Ovary (tissue), 7 donors: ENCODE measurements at regions not wholly inside any gene's neighbourhood (a gene's known extent, or its start where the extent isn't known, plus 50 kb on each side); places are given as distances from the start of the nearest gene placed in this dataset.

Experiments used
- DNase-seq, 5 donors: peaks; one replicate each; pipeline ENCODE4 v3.0.0-alpha.2; 2019 to 2020
- H3K27ac ChIP-seq, 2 donors: fragments of 200-600 bp; one replicate each; pipeline versions ENCODE4 v1.5.1 to v1.8.0; 2019 to 2022
- H3K27me3 ChIP-seq: fragments of 200-600 bp; one replicate; pipeline ENCODE4 v1.8.0; 2022
- H3K36me3 ChIP-seq: fragments of 200-600 bp; sonication (generic); one replicate; pipeline ENCODE4 v1.5.1; 2019
- H3K4me1 ChIP-seq: one replicate; pipeline ENCODE4 v1.8.1; 2013; ENCODE audit warnings: mild to moderate bottlenecking, moderate library complexity; ENCODE audit not compliant: insufficient read depth
- H3K4me3 ChIP-seq: fragments of 200-600 bp; sonication (generic); one replicate; pipeline ENCODE4 v1.5.1; 2017
- H3K9me3 ChIP-seq, 2 donors: fragments of 200-600 bp in 1 of 2; sonication (generic) in 1 of 2; one replicate each; pipeline versions ENCODE4 v1.5.1 to v1.8.1; 2013 to 2019; ENCODE audit warnings: mild to moderate bottlenecking in 1 of 2, moderate library complexity in 1 of 2
- EP300 ChIP-seq: sonication (generic); formaldehyde crosslinking; IDR thresholded peaks from one replicate; pipeline ENCODE4 v1.6.1; 2017; ENCODE audit warnings: antibody characterized with exemption
- POLR2A ChIP-seq: fragments of 450-650 bp; IDR thresholded peaks from one replicate; pipeline ENCODE4 v1.6.1; 2017; ENCODE audit warnings: antibody characterized with exemption, mild to moderate bottlenecking, moderate library complexity
- WGBS, 3 donors: extraction: QIAGEN DNeasy Blood & Tissue Kit in 1 of 3; methylation state at CpG; one replicate each; pipeline versions ENCODE4 v1.1.5 to v1.1.7; 2013 to 2017; 5-methylcytosine and 5-hydroxymethylcytosine counted together
- intact Hi-C, 4 donors: fragments of 100-400 bp; cut with DNase I; formaldehyde crosslinking; loops; one replicate each; pipeline versions ENCODE4 v1.11.0 to v1.15.1; 2022 to 2023
- TF ChIP-seq, protein P1 (sequence below), 3 donors: fragments of 450-650 bp in 2 of 3; fragments of 200-600 bp in 1 of 3; IDR thresholded peaks; one replicate each; pipeline versions ENCODE4 v1.5.1 to v1.8.0; 2016 to 2022; ENCODE audit warnings: antibody characterized with exemption in 3 of 3, mild to moderate bottlenecking in 1 of 3
- donor health status: DM: no; HTN: no; CAD: no; lungs with moderate emphysema.
- donor health status: DM: no; HTN: no; CAD: no.
- donor health status: Bipolar disorder and iron deficiency.
- donor health status: DM: no; HTN: no; CAD: no.
- donor health status: DM: yes; HTN: yes; CAD: no.

DNA sequence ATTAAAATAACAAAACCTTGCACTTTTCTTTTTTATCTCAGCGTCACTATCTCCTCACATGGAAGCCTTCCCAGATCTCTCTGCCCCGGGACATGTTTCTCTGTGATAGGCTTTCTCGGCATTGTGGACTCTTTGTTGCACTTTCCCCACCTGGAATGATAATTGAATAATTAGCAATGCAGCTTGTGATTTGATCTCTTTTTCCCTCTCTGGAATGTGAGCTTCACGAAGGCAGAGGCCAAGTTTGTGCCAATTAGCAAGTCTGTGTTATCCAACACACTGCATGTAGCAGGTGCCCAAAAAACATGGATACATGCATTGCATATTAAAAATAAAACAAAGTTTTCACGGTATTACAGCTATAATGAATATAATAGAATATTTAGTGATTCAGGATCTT, 431.2 kb downstream of the HAPSTR1 start:
- Histone ChIP-seq H3K4me3 (no peak overlapping the region), H3K9me3 (no peaks in the 10 kb centered on the region), H3K4me1 (no peaks in the 10 kb centered on the region), H3K27ac (no peak overlapping the region), H3K27me3 (no peaks in the 10 kb centered on the region), H3K36me3 (no peaks in the 10 kb centered on the region)
- intact Hi-C loops: no loop called here
- DNase-seq: no peak
- WGBS, 3 donors: 19 to 32% (median 30%) methylated on average over 5 of the region's 5 CpGs
- TF ChIP-seq POLR2A (no peak), EP300 (no peak)
- TF ChIP-seq, protein P1, sequence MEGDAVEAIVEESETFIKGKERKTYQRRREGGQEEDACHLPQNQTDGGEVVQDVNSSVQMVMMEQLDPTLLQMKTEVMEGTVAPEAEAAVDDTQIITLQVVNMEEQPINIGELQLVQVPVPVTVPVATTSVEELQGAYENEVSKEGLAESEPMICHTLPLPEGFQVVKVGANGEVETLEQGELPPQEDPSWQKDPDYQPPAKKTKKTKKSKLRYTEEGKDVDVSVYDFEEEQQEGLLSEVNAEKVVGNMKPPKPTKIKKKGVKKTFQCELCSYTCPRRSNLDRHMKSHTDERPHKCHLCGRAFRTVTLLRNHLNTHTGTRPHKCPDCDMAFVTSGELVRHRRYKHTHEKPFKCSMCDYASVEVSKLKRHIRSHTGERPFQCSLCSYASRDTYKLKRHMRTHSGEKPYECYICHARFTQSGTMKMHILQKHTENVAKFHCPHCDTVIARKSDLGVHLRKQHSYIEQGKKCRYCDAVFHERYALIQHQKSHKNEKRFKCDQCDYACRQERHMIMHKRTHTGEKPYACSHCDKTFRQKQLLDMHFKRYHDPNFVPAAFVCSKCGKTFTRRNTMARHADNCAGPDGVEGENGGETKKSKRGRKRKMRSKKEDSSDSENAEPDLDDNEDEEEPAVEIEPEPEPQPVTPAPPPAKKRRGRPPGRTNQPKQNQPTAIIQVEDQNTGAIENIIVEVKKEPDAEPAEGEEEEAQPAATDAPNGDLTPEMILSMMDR (IDR thresholded peaks at IDR 0.05): no peak

DNA sequence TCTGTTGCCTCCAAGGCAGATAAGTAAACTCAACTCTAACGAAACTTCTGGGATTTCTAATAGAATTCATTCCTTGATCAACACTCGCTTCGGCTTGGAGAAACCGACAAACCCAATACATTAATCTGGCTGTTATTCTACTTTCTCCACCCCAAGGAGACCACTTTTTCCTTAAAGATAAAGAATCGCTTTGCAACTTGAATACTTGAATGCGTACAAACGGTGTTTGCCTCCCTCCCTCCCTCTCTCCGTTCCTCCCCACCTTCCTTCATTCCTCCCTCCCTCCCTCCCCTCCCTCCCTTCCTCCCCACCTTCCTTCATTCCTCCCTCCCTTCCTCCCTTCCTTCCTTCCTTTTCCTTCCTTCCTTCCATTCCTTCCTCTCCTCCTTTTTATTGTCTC, 432.6 kb downstream of the HAPSTR1 start:
- Histone ChIP-seq H3K36me3 (no peaks in the 10 kb centered on the region), H3K4me1 (no peaks in the 10 kb centered on the region), H3K9me3 (no peaks in the 10 kb centered on the region), H3K27me3 (no peaks in the 10 kb centered on the region), H3K27ac (no peak overlapping the region), H3K4me3 (no peak overlapping the region)
- no peak for DNase-seq
- 65 to 81% (median 66%) methylated on average over 7 to 8 of the region's 8 CpGs for WGBS, 3 donors
- intact Hi-C loops: no loop called here
- TF ChIP-seq POLR2A (no peak), EP300 (no peak)
- TF ChIP-seq, protein P1 (IDR thresholded peaks at IDR 0.05): no peak

DNA sequence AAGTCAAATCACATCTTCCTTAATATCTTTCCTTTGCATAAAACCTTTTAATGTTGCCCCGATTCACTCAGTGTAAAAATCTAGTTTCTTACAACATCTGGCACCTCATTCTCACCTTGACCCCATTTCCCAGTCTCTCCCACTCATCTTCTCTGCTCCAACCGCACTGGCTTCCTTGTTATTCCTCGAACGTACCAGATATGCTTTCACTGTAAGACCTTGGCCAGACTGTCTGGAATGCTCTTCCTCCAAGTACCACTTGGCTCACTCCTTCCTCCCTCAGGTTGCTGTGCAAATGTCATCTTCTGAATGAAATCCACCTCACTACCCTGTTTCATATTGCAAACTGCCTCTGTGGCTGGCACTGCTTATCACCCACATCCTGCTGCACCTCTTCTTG, 433.6 kb downstream of the HAPSTR1 start:
- Histone ChIP-seq H3K4me1 (no peaks in the 10 kb centered on the region), H3K27me3 (no peaks in the 10 kb centered on the region), H3K4me3 (no peak overlapping the region), H3K9me3 (no peaks in the 10 kb centered on the region), H3K36me3 (no peaks in the 10 kb centered on the region), H3K27ac (no peak overlapping the region)
- WGBS, 3 donors: 2 to 11% (median 4%) methylated on average over 4 of the region's 4 CpGs
- TF ChIP-seq, protein P1 (IDR thresholded peaks at IDR 0.05): no peak
- no peak for TF ChIP-seq POLR2A
- TF ChIP-seq EP300: no peak
- DNase-seq: no peak
- intact Hi-C loops: no loop called here

DNA sequence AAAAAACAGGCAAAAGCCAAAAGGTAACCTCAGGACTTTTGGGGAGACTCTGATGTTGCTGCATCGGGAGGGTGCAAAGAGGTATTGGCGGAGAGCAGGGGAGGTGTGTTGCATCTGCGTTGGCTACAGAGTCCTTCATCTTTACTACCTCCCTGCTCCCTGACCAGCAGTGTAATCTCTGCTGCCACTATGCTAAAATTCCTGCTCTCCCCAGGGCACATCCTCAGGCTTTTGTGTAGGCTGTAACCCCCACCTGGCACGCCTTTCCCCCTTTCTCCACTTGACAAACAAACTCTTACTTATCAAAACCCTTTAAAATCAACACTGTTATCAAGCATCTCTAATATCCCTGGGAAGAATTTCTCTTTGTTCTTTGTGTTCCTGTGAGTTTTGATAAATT, 435.3 kb downstream of the HAPSTR1 start:
- Histone ChIP-seq H3K27ac (no peak overlapping the region), H3K9me3 (no peaks in the 10 kb centered on the region), H3K27me3 (no peaks in the 10 kb centered on the region), H3K36me3 (no peaks in the 10 kb centered on the region), H3K4me3 (no peak overlapping the region), H3K4me1 (no peaks in the 10 kb centered on the region)
- no peak for DNase-seq
- WGBS, 3 donors: 52 to 60% (median 54%) methylated on average over 4 of the region's 4 CpGs
- intact Hi-C loops: no loop called here
- TF ChIP-seq, protein P1 (IDR thresholded peaks at IDR 0.05): no peak
- no peak for TF ChIP-seq EP300
- TF ChIP-seq POLR2A: no peak

DNA sequence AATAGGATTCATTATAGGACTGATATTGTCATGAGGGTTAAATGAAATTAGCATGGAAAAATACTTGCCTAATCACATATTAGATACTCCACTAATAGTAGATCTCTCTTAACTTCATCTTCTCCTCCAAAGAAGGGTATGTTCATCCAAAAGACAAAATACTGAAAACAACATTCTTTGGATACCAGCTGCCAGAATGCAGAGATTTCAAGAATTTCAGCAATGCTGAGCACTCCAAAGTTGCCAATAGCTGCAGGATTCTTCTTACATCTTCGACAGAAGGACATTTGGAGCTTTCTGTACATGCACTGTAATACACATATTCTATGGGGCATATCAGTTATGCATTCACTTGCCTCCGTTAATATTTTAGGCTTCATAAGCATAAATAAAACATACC, 436.5 kb downstream of the HAPSTR1 start:
- Histone ChIP-seq H3K9me3 (no peaks in the 10 kb centered on the region), H3K4me3 (no peak overlapping the region), H3K27ac (no peak overlapping the region), H3K4me1 (no peaks in the 10 kb centered on the region), H3K36me3 (no peaks in the 10 kb centered on the region), H3K27me3 (no peaks in the 10 kb centered on the region)
- WGBS, 3 donors: 7 to 20% (median 13%) methylated on average over 2 of the region's 2 CpGs
- TF ChIP-seq POLR2A: no peak
- TF ChIP-seq, protein P1 (IDR thresholded peaks at IDR 0.05): no peak
- TF ChIP-seq EP300: no peak
- intact Hi-C loops: loop anchor here in 1 of 4 donors (2.0 kb wide), 1 partner anchor 55 kb away; no protein-coding TSS in a partner anchor
- DNase-seq: no peak
